Astrocyte of the spinal cord (primary cell): ENCODE measurements at regions not wholly inside any gene's neighbourhood (a gene's known extent, or its start where the extent isn't known, plus 50 kb on each side); places are given as distances from the start of the nearest gene placed in this dataset.

ENCODE experiments used
- DNase-seq: peaks from one replicate; pipeline ENCODE4 v3.0.0; 2011; ENCODE audit warnings: low read depth, low spot score
- H3K4me3 ChIP-seq: 2 replicates; pipeline ENCODE4 v1.5.1; 2011; ENCODE audit warnings: low read depth, mild to moderate bottlenecking, low read length, moderate library complexity
- in situ Hi-C: cut with HindIII; loops from 2 replicates; pipeline ENCODE4 v1.10.0; 2017; ENCODE audit warnings: low sequenced_read_pairs
- TF ChIP-seq, protein P1 (sequence below): IDR thresholded peaks from 2 replicates; pipeline ENCODE4 v1.5.1; 2012; ENCODE audit warnings: low read depth, mild to moderate bottlenecking, low read length, inconsistent platforms

GRCh38 chr3:27661797-27662196 is 60.3 kb downstream of the EOMES start:
- TF ChIP-seq, protein P1, sequence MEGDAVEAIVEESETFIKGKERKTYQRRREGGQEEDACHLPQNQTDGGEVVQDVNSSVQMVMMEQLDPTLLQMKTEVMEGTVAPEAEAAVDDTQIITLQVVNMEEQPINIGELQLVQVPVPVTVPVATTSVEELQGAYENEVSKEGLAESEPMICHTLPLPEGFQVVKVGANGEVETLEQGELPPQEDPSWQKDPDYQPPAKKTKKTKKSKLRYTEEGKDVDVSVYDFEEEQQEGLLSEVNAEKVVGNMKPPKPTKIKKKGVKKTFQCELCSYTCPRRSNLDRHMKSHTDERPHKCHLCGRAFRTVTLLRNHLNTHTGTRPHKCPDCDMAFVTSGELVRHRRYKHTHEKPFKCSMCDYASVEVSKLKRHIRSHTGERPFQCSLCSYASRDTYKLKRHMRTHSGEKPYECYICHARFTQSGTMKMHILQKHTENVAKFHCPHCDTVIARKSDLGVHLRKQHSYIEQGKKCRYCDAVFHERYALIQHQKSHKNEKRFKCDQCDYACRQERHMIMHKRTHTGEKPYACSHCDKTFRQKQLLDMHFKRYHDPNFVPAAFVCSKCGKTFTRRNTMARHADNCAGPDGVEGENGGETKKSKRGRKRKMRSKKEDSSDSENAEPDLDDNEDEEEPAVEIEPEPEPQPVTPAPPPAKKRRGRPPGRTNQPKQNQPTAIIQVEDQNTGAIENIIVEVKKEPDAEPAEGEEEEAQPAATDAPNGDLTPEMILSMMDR = no peak
- no peak for DNase-seq
- in situ Hi-C loops = no loop called here
- H3K4me3 ChIP-seq = no peak overlapping the region

DNA sequence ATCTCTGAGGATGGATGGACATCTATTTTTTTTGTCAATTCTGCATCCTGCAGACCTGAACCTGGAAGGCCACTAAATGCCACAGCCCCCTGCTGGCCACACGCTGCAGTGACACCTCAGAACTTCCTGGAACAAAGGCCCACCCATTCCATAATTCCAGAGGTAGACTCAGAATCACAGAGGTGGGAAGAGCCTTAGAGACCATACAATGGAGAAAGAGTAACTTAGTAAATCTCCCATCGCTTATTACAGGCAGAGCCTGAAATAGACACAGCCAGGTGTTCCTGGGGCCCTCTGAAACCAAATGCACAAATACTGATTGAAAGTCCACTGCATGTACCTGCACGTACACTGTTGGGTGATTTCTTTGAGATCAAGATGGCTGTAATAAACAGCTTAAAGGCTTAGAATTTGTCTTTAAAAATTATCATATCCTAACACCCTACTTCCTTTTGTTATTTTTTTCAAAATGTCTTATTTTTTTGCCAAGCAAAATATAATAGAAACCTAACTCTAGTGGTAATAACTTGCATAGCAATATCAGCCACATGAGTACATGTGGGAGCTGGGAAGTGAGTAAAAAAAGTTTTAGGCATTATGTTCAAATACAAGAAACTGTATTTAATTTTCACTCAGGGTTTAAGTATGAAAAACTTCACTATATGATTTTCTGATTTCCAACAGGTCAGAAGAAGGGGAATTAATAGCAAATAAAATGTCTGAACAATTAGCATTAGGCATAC is 62.7 kb downstream of the EOMES start:
- in situ Hi-C loops = no loop called here
- peak; percentile 49 for DNase-seq
- TF ChIP-seq, protein P1 = peak; percentile 84
- no peak overlapping the region for H3K4me3 ChIP-seq

DNA sequence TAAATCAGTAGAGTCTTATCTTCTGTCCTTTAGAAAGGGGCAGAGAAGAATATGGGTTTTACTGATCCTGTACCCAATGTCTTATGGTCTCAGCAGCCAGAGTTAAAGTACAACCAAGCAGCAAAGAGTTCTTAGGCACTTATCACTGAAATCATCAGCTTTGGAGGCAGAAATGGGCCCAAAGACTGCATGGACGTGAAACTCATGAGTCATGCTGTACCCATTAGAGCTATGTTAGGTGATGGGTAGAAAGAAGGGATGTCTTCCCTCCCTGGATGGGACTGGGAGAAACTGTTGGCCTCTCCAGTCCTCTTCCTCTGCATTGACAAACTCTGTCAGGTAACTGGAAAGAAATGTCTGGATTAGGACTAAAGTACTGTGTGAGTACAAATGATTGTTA is 63.4 kb downstream of the EOMES start:
- DNase-seq = no peak
- H3K4me3 ChIP-seq = no peak overlapping the region
- in situ Hi-C loops = no loop called here
- TF ChIP-seq, protein P1 = no peak

- TF ChIP-seq, protein P1 = no peak
- no peak for DNase-seq
- no peak overlapping the region for H3K4me3 ChIP-seq
- in situ Hi-C loops = no loop called here
Measured at GRCh38 chr3:27657871-27658270, 64.3 kb downstream of the EOMES start.

DNA sequence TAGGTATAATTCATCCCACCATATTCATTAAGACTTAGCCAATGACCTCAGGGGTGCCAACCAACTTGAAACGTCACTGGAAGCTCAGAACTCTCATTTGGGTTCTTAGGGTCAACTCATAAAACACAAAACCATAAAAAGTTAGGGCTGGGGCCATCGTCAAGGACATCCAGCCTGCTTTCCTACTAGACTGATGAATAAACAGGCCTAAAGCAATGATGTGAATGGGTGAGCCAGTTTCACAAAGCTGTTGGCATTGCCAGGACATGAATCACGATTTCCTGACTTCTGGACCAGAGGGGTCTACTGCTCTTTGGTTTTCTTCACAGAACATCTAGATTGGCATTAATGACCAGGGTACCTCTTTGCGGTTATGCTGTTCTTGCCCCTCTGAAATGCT is 64.7 kb downstream of the EOMES start:
- no peak for DNase-seq
- no peak overlapping the region for H3K4me3 ChIP-seq
- in situ Hi-C loops = no loop called here
- TF ChIP-seq, protein P1 = no peak

DNA sequence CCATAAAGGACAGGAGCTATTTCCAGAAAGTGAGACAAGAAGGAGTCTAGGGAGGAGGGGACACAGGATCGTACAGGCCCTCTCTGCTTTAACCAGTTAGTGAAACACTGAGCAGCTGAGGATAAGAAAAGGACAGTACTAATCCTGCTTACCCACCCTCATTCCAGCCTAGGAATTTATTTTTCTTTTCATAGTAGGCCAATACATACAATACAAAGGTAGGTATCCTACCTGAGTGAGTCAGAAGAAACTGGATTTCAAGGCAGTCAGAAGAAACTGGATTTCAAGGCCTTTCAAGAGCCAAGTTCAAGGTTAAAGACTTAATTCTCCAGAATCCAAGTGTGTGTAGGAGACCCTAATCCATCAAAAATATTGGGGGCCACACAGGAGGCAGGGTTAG is 65.3 kb downstream of the EOMES start:
- TF ChIP-seq, protein P1 = no peak
- DNase-seq = no peak
- H3K4me3 ChIP-seq = no peak overlapping the region
- in situ Hi-C loops = no loop called here

GRCh38 chr3:27655547-27655946 is 66.6 kb downstream of the EOMES start:
- in situ Hi-C loops = no loop called here
- no peak for DNase-seq
- no peak overlapping the region for H3K4me3 ChIP-seq
- TF ChIP-seq, protein P1 = no peak
